OCI-LY7 (cell line): ENCODE measurements at regions not wholly inside any gene's neighbourhood (a gene's known extent, or its start where the extent isn't known, plus 50 kb on each side); places are given as distances from the start of the nearest gene placed in this dataset.

Experiments
- BruUV-seq: library from RNA; stranded (reverse); fragments of 400-500 nt; replicated peaks from 2 replicates; lab custom pipeline; 2021; lab: Mats Ljungman, UMichigan
- CTCF ChIA-PET: fragments of 300-600 bp; sonication (Branson Sonifier 250); formaldehyde crosslinking; loops from one replicate; lab custom pipeline; 2022; ENCODE audit warnings: antibody characterized with exemption; ENCODE audit not compliant: unreplicated experiment; lab: Charles Lee
- POLR2A ChIA-PET: fragments of 300-600 bp; sonication (Branson Sonifier 250); formaldehyde crosslinking; loops from one replicate; lab custom pipeline; 2022; ENCODE audit warnings: antibody characterized with exemption; lab: Charles Lee
- DNase-seq: peaks from one replicate; pipeline ENCODE4 v3.0.0-alpha.2; 2015; ENCODE audit warnings: low spot score
- H2AFZ ChIP-seq: fragments of 200-600 bp; sonication (generic), shearing (Covaris generic); 2 replicates; pipeline ENCODE4 v1.6.1; 2014; ENCODE audit warnings: mild to moderate bottlenecking, antibody characterized with exemption, low read length, moderate library complexity
- H3K27ac ChIP-seq: fragments of 200-600 bp; sonication (generic); 2 replicates; pipeline ENCODE4 v1.5.1; 2014; ENCODE audit warnings: mixed run types, low read depth, mild to moderate bottlenecking, moderate library complexity, low read length, inconsistent platforms; ENCODE audit not compliant: poor library complexity, severe bottlenecking
- H3K36me3 ChIP-seq: fragments of 200-600 bp; sonication (generic); 2 replicates; pipeline ENCODE4 v1.6.1; 2014; ENCODE audit warnings: mild to moderate bottlenecking, antibody characterized with exemption, low read length, moderate library complexity, mixed read lengths; ENCODE audit not compliant: insufficient read depth
- H3K4me1 ChIP-seq: fragments of 200-600 bp; sonication (generic); 2 replicates; pipeline ENCODE4 v1.5.1; 2014; ENCODE audit warnings: mild to moderate bottlenecking, low read length; ENCODE audit not compliant: insufficient read depth, poor library complexity, severe bottlenecking
- H3K4me2 ChIP-seq: fragments of 200-600 bp; sonication (generic); 2 replicates; pipeline ENCODE4 v1.6.1; 2014; ENCODE audit warnings: mild to moderate bottlenecking, low read length
- H3K4me3 ChIP-seq: fragments of 200-600 bp; sonication (generic); 2 replicates; pipeline ENCODE4 v1.5.1; 2014; ENCODE audit warnings: mild to moderate bottlenecking, low read depth, low read length; ENCODE audit not compliant: poor library complexity, severe bottlenecking
- H3K79me2 ChIP-seq: fragments of 200-600 bp; sonication (generic); 2 replicates; pipeline ENCODE4 v1.6.1; 2016; ENCODE audit warnings: low read depth, mild to moderate bottlenecking, low read length, moderate library complexity, mixed read lengths; ENCODE audit not compliant: insufficient read depth
- H3K9me2 ChIP-seq: fragments of 200-600 bp; sonication (generic); 2 replicates; pipeline ENCODE4 v1.6.1; 2016; ENCODE audit warnings: mild to moderate bottlenecking, low read length, mixed read lengths; ENCODE audit not compliant: insufficient read depth
- H3K9me3 ChIP-seq: fragments of 200-600 bp; sonication (generic); 2 replicates; pipeline ENCODE4 v1.6.1; 2014; ENCODE audit warnings: mild to moderate bottlenecking, mixed run types, low read length, mixed read lengths
- H4K20me1 ChIP-seq: fragments of 200-600 bp; sonication (generic); 2 replicates; pipeline ENCODE4 v1.6.1; 2014; ENCODE audit warnings: mild to moderate bottlenecking, antibody characterized with exemption, low read length, moderate library complexity, mixed read lengths; ENCODE audit not compliant: insufficient read depth
- CTCF ChIP-seq: fragments of 200-600 bp; sonication (generic); conservative IDR thresholded peaks from 2 replicates; pipeline ENCODE4 v1.5.1; 2014; ENCODE audit warnings: mild to moderate bottlenecking, antibody characterized with exemption, low read length, moderate library complexity, mixed read lengths
- EZH2phosphoT487 ChIP-seq: fragments of 200-600 bp; sonication (generic); IDR thresholded peaks from 2 replicates; pipeline ENCODE4 v1.6.1; 2018; ENCODE audit warnings: low read depth, borderline replicate concordance, mild to moderate bottlenecking, mixed run types, antibody characterized with exemption, low read length, moderate library complexity, mixed read lengths
- intact Hi-C: fragments of 100-400 bp; cut with micrococcal nuclease; formaldehyde crosslinking; loops from one replicate; pipeline ENCODE4 v1.10.0; 2022; ENCODE audit not compliant: unreplicated experiment

GRCh38 chr2:118678985-118679384, 168.5 kb downstream of the EN1 start:
- intact Hi-C loops = no loop called here
- no peak for TF ChIP-seq EZH2phosphoT487
- no peak for TF ChIP-seq CTCF
- BruUV-seq = no TSS peak
- DNase-seq = no peak
- no peaks in the 10 kb centered on the region for H3K9me2 ChIP-seq
- POLR2A ChIA-PET = no interaction called here
- no peak overlapping the region for H2AFZ ChIP-seq
- H3K4me2 ChIP-seq = no peak overlapping the region
- H3K79me2 ChIP-seq = no peaks in the 10 kb centered on the region
- H3K36me3 ChIP-seq = no peaks in the 10 kb centered on the region
- no peak overlapping the region for H3K27ac ChIP-seq
- CTCF ChIA-PET = no interaction called here
- H4K20me1 ChIP-seq = no peaks in the 10 kb centered on the region
- H3K4me1 ChIP-seq = no peaks in the 10 kb centered on the region
- H3K9me3 ChIP-seq = no peaks in the 10 kb centered on the region
- no peak overlapping the region for H3K4me3 ChIP-seq

- POLR2A ChIA-PET = interaction anchor here (0.6 kb wide), 1 partner anchor 268 kb away, joined by 4 read pairs; no protein-coding TSS in a partner anchor
- no peaks in the 10 kb centered on the region for H3K9me3 ChIP-seq
- no peaks in the 10 kb centered on the region for H4K20me1 ChIP-seq
- no peaks in the 10 kb centered on the region for H3K9me2 ChIP-seq
- CTCF ChIA-PET = no interaction called here
- no peak overlapping the region for H2AFZ ChIP-seq
- no peaks in the 10 kb centered on the region for H3K4me1 ChIP-seq
- no peak overlapping the region for H3K27ac ChIP-seq
- H3K4me2 ChIP-seq = no peak overlapping the region
- no peaks in the 10 kb centered on the region for H3K36me3 ChIP-seq
- intact Hi-C loops = no loop called here
- H3K79me2 ChIP-seq = no peaks in the 10 kb centered on the region
- H3K4me3 ChIP-seq = no peak overlapping the region
- BruUV-seq = no TSS peak
- TF ChIP-seq CTCF = no peak
- TF ChIP-seq EZH2phosphoT487 = no peak
- no peak for DNase-seq
These were observed 169.9 kb downstream of the EN1 start for GRCh38 chr2:118677546-118677945.

GRCh38 chr2:118675531-118675930, 171.9 kb downstream of the EN1 start:
- BruUV-seq = no TSS peak

More at GRCh38 chr2:118675531-118675930, 171.9 kb downstream of the EN1 start:
- Histone ChIP-seq H4K20me1 (no peaks in the 10 kb centered on the region), H3K9me2 (no peaks in the 10 kb centered on the region), H3K4me2 (no peak overlapping the region), H3K27ac (no peak overlapping the region), H3K79me2 (no peaks in the 10 kb centered on the region), H3K4me1 (no peaks in the 10 kb centered on the region), H3K9me3 (no peaks in the 10 kb centered on the region), H2AFZ (no peak overlapping the region), H3K36me3 (no peaks in the 10 kb centered on the region), H3K4me3 (no peak overlapping the region)
- intact Hi-C loops = no loop called here
- ChIA-PET POLR2A (no interaction called here), CTCF (no interaction called here)
- TF ChIP-seq EZH2phosphoT487 (no peak), CTCF (no peak)
- DNase-seq = no peak
